Thyroid gland (tissue), 4 donors: ENCODE measurements at regions not wholly inside any gene's neighbourhood (a gene's known extent, or its start where the extent isn't known, plus 50 kb on each side); places are given as distances from the start of the nearest gene placed in this dataset.
"Not testable (repeated sequence)": the region's sequence is repeated elsewhere in the genome, so short reads cannot be mapped to it uniquely, and the experiment has no call there.

Experiments used
- DNase-seq, 2 donors: peaks; one replicate each; pipeline ENCODE4 v3.0.0-alpha.2; 2019
- H3K27ac ChIP-seq, 3 donors: fragments of 200-600 bp; sonication (generic); 1 replicate in 2 of 3; 2 replicates in 1 of 3; pipeline ENCODE4 v1.5.1; 2016 to 2019; ENCODE audit warnings: mild to moderate bottlenecking in 1 of 3, moderate library complexity in 1 of 3
- H3K27me3 ChIP-seq: fragments of 200-600 bp; sonication (generic); one replicate; pipeline ENCODE4 v1.5.1; 2019
- H3K36me3 ChIP-seq, 2 donors: fragments of 200-600 bp; sonication (generic); one replicate each; pipeline ENCODE4 v1.5.1; 2016 to 2019
- H3K4me1 ChIP-seq, 2 donors: fragments of 200-600 bp; sonication (generic); one replicate each; pipeline ENCODE4 v1.5.1; 2017 to 2019
- H3K4me3 ChIP-seq, 3 donors: fragments of 200-600 bp; sonication (generic); replicated peaks in 1 of 3; 1 replicate in 2 of 3; 2 replicates in 1 of 3; pipeline ENCODE4 v1.5.1; 2016; ENCODE audit warnings: mild to moderate bottlenecking in 1 of 3
- H3K9me3 ChIP-seq: fragments of 200-600 bp; sonication (generic); one replicate; pipeline ENCODE4 v1.5.1; 2017
- POLR2A ChIP-seq, 2 donors: fragments of 450-650 bp; IDR thresholded peaks; one replicate each; pipeline ENCODE4 v1.6.1; 2017; ENCODE audit warnings: antibody characterized with exemption in 2 of 2, mild to moderate bottlenecking in 2 of 2, moderate library complexity in 1 of 2
- WGBS, 2 donors: methylation state at CpG; one replicate each; pipeline ENCODE4 v1.1.5; 2017; 5-methylcytosine and 5-hydroxymethylcytosine counted together
- intact Hi-C: fragments of 100-400 bp; cut with DNase I; formaldehyde crosslinking; loops from one replicate; pipeline ENCODE4 v1.15.1; 2023
- TF ChIP-seq, protein P1 (sequence below), 6 experiments: fragments of 200-600 bp in 3 of 6; fragments of 450-650 bp in 3 of 6; sonication (generic) in 3 of 6; IDR thresholded peaks; one replicate each; pipeline ENCODE4 v1.5.1; 2016 to 2019; ENCODE audit warnings: antibody characterized with exemption in 6 of 6, mild to moderate bottlenecking in 2 of 6, inconsistent platforms in 1 of 6, moderate library complexity in 1 of 6

DNA sequence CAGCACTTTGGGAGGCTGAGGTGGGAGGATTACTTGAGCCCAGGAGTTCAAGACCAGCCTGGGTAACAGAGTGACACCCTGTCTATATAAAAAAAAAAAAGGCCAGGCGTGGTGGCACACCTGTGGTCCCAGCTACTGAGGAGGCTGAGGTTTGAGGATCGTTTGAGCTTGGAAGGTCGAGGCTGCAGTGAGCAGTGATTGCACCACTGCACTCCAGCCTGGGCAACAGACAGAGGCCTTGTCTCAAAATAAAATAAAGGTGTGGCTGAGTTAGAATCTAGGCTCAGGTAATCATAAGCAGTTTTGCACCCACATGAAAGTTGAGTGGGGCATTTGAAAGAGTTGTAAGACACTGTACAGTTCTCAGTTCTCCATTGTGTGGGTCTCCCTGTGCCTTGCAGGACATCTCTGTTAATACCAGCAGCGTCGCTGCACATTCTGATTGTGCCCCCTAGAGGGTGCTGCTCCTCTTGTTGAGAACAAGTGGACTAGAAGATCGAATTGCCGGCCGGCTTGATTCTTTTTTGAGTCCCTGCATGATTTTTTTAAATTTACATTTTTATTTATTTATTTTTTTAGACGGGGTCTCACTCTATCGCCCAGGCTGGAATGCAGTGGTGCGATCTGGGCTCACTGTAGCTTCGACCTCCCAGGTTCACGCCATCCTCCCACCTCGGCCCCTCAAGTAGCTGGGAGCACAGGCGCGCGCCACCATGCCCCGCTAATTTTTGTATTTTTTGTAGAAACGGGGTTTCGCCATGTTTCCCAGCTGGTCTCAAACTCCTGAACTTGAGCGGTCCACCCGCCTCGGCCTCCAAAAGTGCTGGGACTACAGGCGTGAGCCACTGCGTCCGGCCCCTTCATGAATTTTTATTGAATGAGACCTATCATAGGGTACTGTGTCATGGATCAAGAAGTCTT, 73.6 kb upstream of the RBMX start:
- DNase-seq, result peak; percentile 61 to 66
- WGBS, 2 donors, result 59 to 66% methylated on average over 21 to 26 of the region's 26 CpGs

DNA sequence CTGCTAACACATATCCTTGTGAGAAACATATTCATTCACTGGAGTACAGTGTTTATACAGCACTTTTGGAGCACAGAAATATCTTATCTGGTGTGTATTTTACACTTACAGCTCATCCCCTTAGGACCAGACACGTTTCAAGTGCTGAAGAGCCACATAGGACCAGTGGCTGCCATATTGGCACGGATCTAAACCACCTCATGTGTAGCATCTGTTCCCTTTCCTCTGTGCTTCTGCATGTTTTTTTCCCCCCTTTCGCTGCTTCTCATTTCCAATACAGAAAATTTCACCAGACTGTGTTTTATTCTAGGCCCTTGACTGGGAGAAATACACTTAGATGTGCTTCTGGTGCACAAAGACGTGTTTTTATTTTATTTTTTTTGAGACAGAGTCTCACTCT, 69.7 kb upstream of the RBMX start:
- 89 to 98% methylated on average over 4 of the region's 4 CpGs for WGBS, 2 donors
- intact Hi-C loops, result no loop called here
- no peak for DNase-seq
- no peak overlapping the region for H3K4me3 ChIP-seq
- no peaks in the 10 kb centered on the region for H3K27me3 ChIP-seq
- H3K27ac ChIP-seq, result no peak overlapping the region
- no peaks in the 10 kb centered on the region for H3K36me3 ChIP-seq
- H3K4me1 ChIP-seq, result no peaks in the 10 kb centered on the region
- no peaks in the 10 kb centered on the region for H3K9me3 ChIP-seq
- no peak for TF ChIP-seq POLR2A (IDR thresholded peaks at IDR 0.05)
- TF ChIP-seq, protein P1, sequence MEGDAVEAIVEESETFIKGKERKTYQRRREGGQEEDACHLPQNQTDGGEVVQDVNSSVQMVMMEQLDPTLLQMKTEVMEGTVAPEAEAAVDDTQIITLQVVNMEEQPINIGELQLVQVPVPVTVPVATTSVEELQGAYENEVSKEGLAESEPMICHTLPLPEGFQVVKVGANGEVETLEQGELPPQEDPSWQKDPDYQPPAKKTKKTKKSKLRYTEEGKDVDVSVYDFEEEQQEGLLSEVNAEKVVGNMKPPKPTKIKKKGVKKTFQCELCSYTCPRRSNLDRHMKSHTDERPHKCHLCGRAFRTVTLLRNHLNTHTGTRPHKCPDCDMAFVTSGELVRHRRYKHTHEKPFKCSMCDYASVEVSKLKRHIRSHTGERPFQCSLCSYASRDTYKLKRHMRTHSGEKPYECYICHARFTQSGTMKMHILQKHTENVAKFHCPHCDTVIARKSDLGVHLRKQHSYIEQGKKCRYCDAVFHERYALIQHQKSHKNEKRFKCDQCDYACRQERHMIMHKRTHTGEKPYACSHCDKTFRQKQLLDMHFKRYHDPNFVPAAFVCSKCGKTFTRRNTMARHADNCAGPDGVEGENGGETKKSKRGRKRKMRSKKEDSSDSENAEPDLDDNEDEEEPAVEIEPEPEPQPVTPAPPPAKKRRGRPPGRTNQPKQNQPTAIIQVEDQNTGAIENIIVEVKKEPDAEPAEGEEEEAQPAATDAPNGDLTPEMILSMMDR (IDR thresholded peaks at IDR 0.05), result no peak

More for the DNA sequence above, 73.6 kb upstream of the RBMX start:
- intact Hi-C loops, result no loop called here
- no peaks in the 10 kb centered on the region for H3K36me3 ChIP-seq
- H3K27me3 ChIP-seq, result no peaks in the 10 kb centered on the region
- no peaks in the 10 kb centered on the region for H3K4me1 ChIP-seq
- H3K27ac ChIP-seq, result no peak overlapping the region
- no peaks in the 10 kb centered on the region for H3K9me3 ChIP-seq
- H3K4me3 ChIP-seq, result no peak overlapping the region
- TF ChIP-seq POLR2A (IDR thresholded peaks at IDR 0.05), result no peak
- TF ChIP-seq, protein P1 (IDR thresholded peaks at IDR 0.05), result peak in 5 of 6 experiments; percentile 8 to 51 (median 26)

DNA sequence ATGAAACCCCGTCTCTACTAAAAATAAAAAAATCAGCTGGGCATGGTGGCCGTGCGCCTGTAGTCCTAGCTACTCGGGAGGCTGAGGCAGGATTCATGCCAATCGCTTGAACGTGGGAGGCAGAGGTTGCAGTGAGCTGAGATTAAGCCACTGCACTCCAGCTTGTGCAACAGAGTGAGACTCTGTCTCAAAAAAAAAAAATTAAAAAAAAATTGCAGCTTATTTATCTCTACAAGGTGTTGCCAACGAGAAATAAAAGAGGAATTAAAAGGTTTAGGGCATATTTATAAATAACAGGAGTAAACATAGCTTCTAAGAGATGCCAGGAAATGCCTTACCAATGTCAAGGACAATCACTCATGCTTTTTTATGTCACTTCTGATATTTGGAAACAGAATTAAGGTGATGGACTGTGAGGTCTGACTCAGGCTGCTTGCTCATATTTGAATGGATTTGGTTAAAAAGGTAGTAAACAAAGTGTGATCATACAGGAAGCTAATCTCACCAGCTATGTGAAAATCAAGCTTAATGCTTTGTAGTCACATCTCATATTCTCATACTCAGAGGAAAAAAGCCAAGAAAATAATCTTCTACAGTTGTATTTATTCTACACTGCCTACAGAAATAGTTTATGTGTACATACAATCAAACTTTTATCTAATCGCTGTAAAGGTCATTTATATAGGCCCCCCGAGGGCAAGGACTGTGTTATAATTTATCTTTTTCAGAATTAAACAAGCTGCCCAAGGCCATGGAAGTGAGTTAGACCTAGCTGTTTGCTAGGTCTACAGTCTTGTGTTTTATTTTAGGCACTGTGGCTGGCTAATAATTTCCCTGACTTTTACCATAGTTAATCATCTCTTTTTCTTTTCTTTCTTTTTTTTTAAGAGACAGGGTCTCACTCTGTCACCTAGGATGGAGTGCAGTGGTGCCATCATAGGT, 61.1 kb upstream of the RBMX start:
- intact Hi-C loops, result no loop called here

DNA sequence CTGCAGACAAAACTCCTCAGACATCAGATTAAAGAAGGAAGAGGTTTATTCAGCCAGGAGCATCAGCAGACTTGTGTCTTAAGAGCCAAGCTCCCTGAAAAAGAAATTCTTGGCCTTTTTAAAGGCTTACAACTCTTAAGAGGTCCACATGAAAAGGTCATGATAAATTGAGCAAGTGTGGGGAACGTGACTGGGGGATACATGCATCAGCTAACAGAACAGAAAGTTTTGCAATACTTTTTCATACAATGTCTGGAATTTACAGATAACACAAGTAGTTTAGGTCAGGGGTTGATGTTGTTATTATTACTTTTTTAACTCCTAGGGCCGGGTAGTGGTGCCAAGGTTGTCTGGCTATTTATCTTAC, 55.6 kb upstream of the RBMX start:
- DNase-seq, result no peak
- 77 to 84% methylated on average over 2 of the region's 2 CpGs for WGBS, 2 donors
- TF ChIP-seq POLR2A (IDR thresholded peaks at IDR 0.05), result no peak
- TF ChIP-seq, protein P1 (IDR thresholded peaks at IDR 0.05), result no peak
- Histone ChIP-seq H3K27ac (no peak overlapping the region), H3K4me3 (no peak overlapping the region), H3K4me1 (no peaks in the 10 kb centered on the region), H3K27me3 (no peaks in the 10 kb centered on the region), H3K9me3 (no peaks in the 10 kb centered on the region), H3K36me3 (no peaks in the 10 kb centered on the region)
- intact Hi-C loops, result no loop called here

More for the DNA sequence above, 61.1 kb upstream of the RBMX start:
- no peak overlapping the region for H3K27ac ChIP-seq
- H3K4me1 ChIP-seq, result no peaks in the 10 kb centered on the region
- H3K36me3 ChIP-seq, result no peaks in the 10 kb centered on the region
- no peaks in the 10 kb centered on the region for H3K9me3 ChIP-seq
- H3K4me3 ChIP-seq, result no peak overlapping the region
- TF ChIP-seq, protein P1 (IDR thresholded peaks at IDR 0.05), result no peak
- no peak for TF ChIP-seq POLR2A (IDR thresholded peaks at IDR 0.05)
- no peak for DNase-seq
- 88% methylated on average over 8 to 9 of the region's 9 CpGs for WGBS, 2 donors
- H3K27me3 ChIP-seq, result no peaks in the 10 kb centered on the region

DNA sequence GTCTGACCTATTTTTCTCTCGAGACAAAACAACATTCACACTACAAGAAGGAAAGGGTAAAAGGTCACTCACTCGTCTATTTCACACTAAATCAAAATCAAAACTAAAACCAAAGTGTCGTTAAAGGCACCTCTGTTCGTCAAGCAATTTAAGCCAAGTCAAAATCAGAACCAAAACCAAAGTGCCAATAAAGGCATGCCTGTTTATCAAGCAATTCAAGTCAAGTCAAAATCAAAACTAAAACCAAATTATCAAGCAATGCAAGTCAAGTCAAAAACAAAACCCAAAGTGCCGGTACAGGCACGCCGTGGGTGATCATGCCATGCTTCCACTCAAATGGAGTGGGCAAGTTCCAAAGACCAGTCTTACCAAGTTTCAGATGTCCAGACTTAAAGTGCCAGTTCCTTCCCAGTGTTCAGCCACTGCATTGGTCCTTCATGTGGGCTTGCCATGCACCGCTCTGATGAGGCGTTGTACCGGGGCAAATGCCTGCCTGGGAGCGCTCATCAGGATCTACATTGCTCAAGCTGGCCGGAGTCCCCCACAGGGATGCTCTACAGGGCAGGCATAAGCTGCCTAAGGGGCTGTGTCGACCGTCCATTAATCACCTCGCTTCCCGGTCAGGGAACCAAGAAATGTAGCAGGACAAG, 55.1 kb upstream of the RBMX start:
- H3K36me3 ChIP-seq, intact Hi-C loops, H3K27me3 ChIP-seq, H3K9me3 ChIP-seq, H3K4me3 ChIP-seq, H3K4me1 ChIP-seq, H3K27ac ChIP-seq: not testable (repeated sequence)
- 72 to 88% methylated on average over 8 to 11 of the region's 16 CpGs for WGBS, 2 donors
- peak in 1 of 2 donors; percentile 2 for DNase-seq

DNA sequence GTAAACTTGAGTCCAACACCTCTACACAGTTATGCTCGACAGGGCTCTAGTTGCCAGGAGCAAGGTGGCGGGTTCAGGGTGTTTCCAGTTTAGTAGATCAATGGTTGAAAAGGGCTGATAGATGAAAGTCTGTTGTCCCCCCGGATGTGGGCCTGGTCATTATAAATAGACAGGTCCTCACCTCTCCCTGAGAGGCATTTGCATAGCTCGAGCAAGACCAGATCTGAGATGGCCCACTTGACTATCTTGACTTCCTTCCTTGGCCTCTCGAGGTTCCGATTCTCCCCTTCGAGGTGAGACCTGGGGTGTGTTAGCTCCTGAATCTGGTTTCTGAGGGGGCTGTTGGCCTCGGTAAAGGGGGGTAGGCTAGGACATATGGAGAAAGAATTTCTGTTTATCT, 54.1 kb upstream of the RBMX start:
- H3K9me3 ChIP-seq, H3K27ac ChIP-seq, DNase-seq, H3K36me3 ChIP-seq, H3K4me1 ChIP-seq, intact Hi-C loops, H3K4me3 ChIP-seq, H3K27me3 ChIP-seq: not testable (repeated sequence)
- WGBS, 2 donors, result 83 to 100% methylated on average over 2 to 6 of the region's 8 CpGs
